HG02678 (cell line): ENCODE measurements at regions not wholly inside any gene's neighbourhood (a gene's known extent, or its start where the extent isn't known, plus 50 kb on each side); places are given as distances from the start of the nearest gene placed in this dataset.
"Not testable (repeated sequence)": the region's sequence is repeated elsewhere in the genome, so short reads cannot be mapped to it uniquely, and the experiment has no call there.

ENCODE experiments used
- ATAC-seq: cut with Tn5 transposase; IDR thresholded peaks from one replicate; pipeline ENCODE4 v1.9.1; 2021; ENCODE audit warnings: mild to moderate bottlenecking, moderate library complexity; ENCODE audit not compliant: unreplicated experiment

- ATAC-seq = no peak
Measured at GRCh38 chr6:72530750-72531149, 91.1 kb upstream of the KCNQ5 start.

GRCh38 chr6:72533606-72534005 lies 88.3 kb upstream of the KCNQ5 start:
- no peak for ATAC-seq

GRCh38 chr6:72534236-72534635 lies 87.6 kb upstream of the KCNQ5 start:
- ATAC-seq = no peak

- no peak for ATAC-seq
Measured at GRCh38 chr6:72535124-72535523, 86.7 kb upstream of the KCNQ5 start.

GRCh38 chr6:72547020-72547419 lies 74.8 kb upstream of the KCNQ5 start:
- ATAC-seq = no peak

GRCh38 chr6:72551470-72551869 lies 70.4 kb upstream of the KCNQ5 start:
- ATAC-seq = no peak

GRCh38 chr6:72552938-72553337 lies 68.9 kb upstream of the KCNQ5 start:
- no peak for ATAC-seq

- ATAC-seq = no peak
Measured at GRCh38 chr6:72553531-72554511, 68.0 kb upstream of the KCNQ5 start.

GRCh38 chr6:72554761-72555221 lies 67.1 kb upstream of the KCNQ5 start:
- ATAC-seq = no peak

- ATAC-seq = no peak
Measured at GRCh38 chr6:72559067-72559466, 62.8 kb upstream of the KCNQ5 start.

GRCh38 chr6:72559555-72559954 lies 62.3 kb upstream of the KCNQ5 start:
- no peak for ATAC-seq

- no peak for ATAC-seq
Measured at GRCh38 chr6:72560721-72561593, 60.9 kb upstream of the KCNQ5 start.

- no peak for ATAC-seq
Measured at GRCh38 chr6:72561629-72562028, 60.2 kb upstream of the KCNQ5 start.

- no peak for ATAC-seq
Measured at GRCh38 chr6:72564231-72564630, 57.6 kb upstream of the KCNQ5 start.

- ATAC-seq = not testable (repeated sequence)
Measured at GRCh38 chr6:72571993-72572392, 49.9 kb upstream of the KCNQ5 start.
